Thymus (tissue), 11 donors: ENCODE measurements at regions not wholly inside any gene's neighbourhood (a gene's known extent, or its start where the extent isn't known, plus 50 kb on each side); places are given as distances from the start of the nearest gene placed in this dataset.
"Not testable (repeated sequence)": the region's sequence is repeated elsewhere in the genome, so short reads cannot be mapped to it uniquely, and the experiment has no call there.

Experiments
- DNase-seq, 9 donors: peaks; one replicate each; pipeline ENCODE4 v3.0.0-alpha.2; 2013; ENCODE audit warnings: low spot score in 9 of 9, low read depth in 6 of 9, missing footprints in 1 of 9
- H3K27ac ChIP-seq, 2 donors: one replicate each; pipeline ENCODE4 v1.5.1; 2013; ENCODE audit warnings: control low read depth in 1 of 2, low read depth in 1 of 2, low read length in 1 of 2, mild to moderate bottlenecking in 1 of 2, moderate library complexity in 1 of 2
- H3K27me3 ChIP-seq, 2 donors: one replicate each; pipeline ENCODE4 v1.5.1; 2013; ENCODE audit warnings: low read length in 1 of 2; ENCODE audit not compliant: control insufficient read depth in 2 of 2, insufficient read depth in 1 of 2
- H3K36me3 ChIP-seq, 2 donors: one replicate each; pipeline ENCODE4 v1.5.1; 2013; ENCODE audit warnings: low read length in 1 of 2, mild to moderate bottlenecking in 1 of 2, moderate library complexity in 1 of 2; ENCODE audit not compliant: control insufficient read depth in 2 of 2, insufficient read depth in 2 of 2
- H3K4me1 ChIP-seq, 2 donors: one replicate each; pipeline ENCODE4 v1.5.1; 2013; ENCODE audit warnings: low read length in 2 of 2; ENCODE audit not compliant: control insufficient read depth in 2 of 2, insufficient read depth in 2 of 2
- H3K4me3 ChIP-seq, 2 donors: one replicate each; pipeline ENCODE4 v1.5.1; 2013; ENCODE audit warnings: low read length in 2 of 2, control low read depth in 1 of 2, mild to moderate bottlenecking in 1 of 2
- H3K9me3 ChIP-seq, 2 donors: one replicate each; pipeline ENCODE4 v1.5.1; 2013; ENCODE audit warnings: low read length in 1 of 2, mild to moderate bottlenecking in 1 of 2; ENCODE audit not compliant: control insufficient read depth in 2 of 2, insufficient read depth in 1 of 2
- WGBS: extraction: QIAGEN DNeasy Blood & Tissue Kit; methylation state at CpG from one replicate; pipeline ENCODE4 v1.1.7; 2013; 5-methylcytosine and 5-hydroxymethylcytosine counted together
- donor health status: healthy.

- not testable (repeated sequence) for H3K36me3 ChIP-seq, DNase-seq, H3K4me3 ChIP-seq, H3K27me3 ChIP-seq, H3K4me1 ChIP-seq, H3K27ac ChIP-seq
- peaks cover 0 to 14% of the 10 kb centered on the region in 2 donors for H3K9me3 ChIP-seq
- WGBS = 97% methylated on average over 37 of the region's 37 CpGs
Measured at GRCh38 chr6:85838351-85839119, 195.8 kb upstream of the SYNCRIP start.

GRCh38 chr6:85828973-85829372 is 186.3 kb upstream of the SYNCRIP start:
- DNase-seq = no peak
- H3K4me3 ChIP-seq = no peak overlapping the region
- peaks cover 2 to 25% of the 10 kb centered on the region in 2 donors for H3K9me3 ChIP-seq
- H3K36me3 ChIP-seq = no peaks in the 10 kb centered on the region
- H3K27ac ChIP-seq = no peak overlapping the region
- H3K27me3 ChIP-seq = no peaks in the 10 kb centered on the region
- H3K4me1 ChIP-seq = no peaks in the 10 kb centered on the region

GRCh38 chr6:85826997-85827396 is 184.3 kb upstream of the SYNCRIP start:
- 100% methylated on average over 1 of the region's 1 CpG for WGBS
- no peaks in the 10 kb centered on the region for H3K27me3 ChIP-seq
- H3K27ac ChIP-seq = no peak overlapping the region
- no peak for DNase-seq
- H3K36me3 ChIP-seq = no peaks in the 10 kb centered on the region
- no peaks in the 10 kb centered on the region for H3K4me1 ChIP-seq
- H3K4me3 ChIP-seq = no peak overlapping the region
- H3K9me3 ChIP-seq = peaks cover 2 to 25% of the 10 kb centered on the region in 2 donors

- peaks cover 2 to 25% of the 10 kb centered on the region in 2 donors for H3K9me3 ChIP-seq
- H3K4me1 ChIP-seq = no peaks in the 10 kb centered on the region
- H3K27ac ChIP-seq = no peak overlapping the region
- 89% methylated on average over 1 of the region's 1 CpG for WGBS
- DNase-seq = no peak
- no peaks in the 10 kb centered on the region for H3K36me3 ChIP-seq
- no peak overlapping the region for H3K4me3 ChIP-seq
- H3K27me3 ChIP-seq = no peaks in the 10 kb centered on the region
Measured at GRCh38 chr6:85824329-85824728, 181.6 kb upstream of the SYNCRIP start.

- H3K27me3 ChIP-seq = no peaks in the 10 kb centered on the region
- peaks cover 0 to 10% of the 10 kb centered on the region in 2 donors for H3K9me3 ChIP-seq
- no peaks in the 10 kb centered on the region for H3K4me1 ChIP-seq
- no peak overlapping the region for H3K4me3 ChIP-seq
- WGBS = 79% methylated on average over 1 of the region's 1 CpG
- H3K36me3 ChIP-seq = no peaks in the 10 kb centered on the region
- no peak overlapping the region for H3K27ac ChIP-seq
- DNase-seq = no peak
Measured at GRCh38 chr6:85810558-85810957, 167.9 kb upstream of the SYNCRIP start.

- WGBS = 35% methylated on average over 1 of the region's 1 CpG
- Histone ChIP-seq H3K4me1 (no peaks in the 10 kb centered on the region), H3K9me3 (peaks cover 0 to 10% of the 10 kb centered on the region in 2 donors), H3K27ac (no peak overlapping the region), H3K36me3 (no peaks in the 10 kb centered on the region), H3K27me3 (no peaks in the 10 kb centered on the region), H3K4me3 (no peak overlapping the region)
- DNase-seq = no peak
Measured at GRCh38 chr6:85803721-85804120, 161.0 kb upstream of the SYNCRIP start.

- no peaks in the 10 kb centered on the region for H3K4me1 ChIP-seq
- no peak overlapping the region for H3K27ac ChIP-seq
- H3K4me3 ChIP-seq = no peak overlapping the region
- no peaks in the 10 kb centered on the region for H3K27me3 ChIP-seq
- H3K9me3 ChIP-seq = no peaks in the 10 kb centered on the region
- 79% methylated on average over 1 of the region's 1 CpG for WGBS
- no peak for DNase-seq
- no peaks in the 10 kb centered on the region for H3K36me3 ChIP-seq
Measured at GRCh38 chr6:85802162-85802561, 159.5 kb upstream of the SYNCRIP start.

- no peak for DNase-seq
- WGBS = 94% methylated on average over 4 of the region's 4 CpGs
- Histone ChIP-seq H3K4me3 (no peak overlapping the region), H3K27ac (no peak overlapping the region), H3K9me3 (no peaks in the 10 kb centered on the region), H3K27me3 (no peaks in the 10 kb centered on the region), H3K36me3 (no peaks in the 10 kb centered on the region), H3K4me1 (no peaks in the 10 kb centered on the region)
Measured at GRCh38 chr6:85798931-85799652, 156.4 kb upstream of the SYNCRIP start.

GRCh38 chr6:85797993-85798392 is 155.3 kb upstream of the SYNCRIP start:
- Histone ChIP-seq H3K36me3 (no peaks in the 10 kb centered on the region), H3K27ac (no peak overlapping the region), H3K9me3 (no peaks in the 10 kb centered on the region), H3K27me3 (no peaks in the 10 kb centered on the region), H3K4me3 (no peak overlapping the region), H3K4me1 (no peaks in the 10 kb centered on the region)
- 89% methylated on average over 2 of the region's 2 CpGs for WGBS
- DNase-seq = no peak
